PFSK-1 (cell line): ENCODE measurements at regions not wholly inside any gene's neighbourhood (a gene's known extent, or its start where the extent isn't known, plus 50 kb on each side); places are given as distances from the start of the nearest gene placed in this dataset.

Experiments
- FOXP2 ChIP-seq: optimal IDR thresholded peaks from 2 replicates; pipeline ENCODE3; 2011; ENCODE audit warnings: borderline replicate concordance, control low read depth, inconsistent platforms; ENCODE audit not compliant: insufficient read depth; ENCODE audit errors: extremely low read length, extremely low read depth
- POLR2AphosphoS5 ChIP-seq: IDR thresholded peaks from 2 replicates; pipeline ENCODE4 v1.6.1; 2012; ENCODE audit warnings: low read depth, mild to moderate bottlenecking, control low read depth, low read length, moderate library complexity
- REST ChIP-seq, 2 experiments: IDR thresholded peaks; 2 replicates each; pipeline versions ENCODE4 v1.6.1 to v1.8.0; 2011 to 2012; ENCODE audit warnings: low read depth in 2 of 2, low read length in 2 of 2, control low read depth in 1 of 2, inconsistent platforms in 1 of 2, mild to moderate bottlenecking in 1 of 2, moderate library complexity in 1 of 2; ENCODE audit not compliant: insufficient read depth in 1 of 2
- SIN3A ChIP-seq: IDR thresholded peaks from 2 replicates; pipeline ENCODE4 v1.6.1; 2012; ENCODE audit warnings: mild to moderate bottlenecking, low read length, moderate library complexity, borderline replicate concordance; ENCODE audit not compliant: insufficient read depth
- TAF1 ChIP-seq: IDR thresholded peaks from 2 replicates; pipeline ENCODE4 v1.6.1; 2012; ENCODE audit warnings: low read length, control low read depth, borderline replicate concordance; ENCODE audit not compliant: insufficient read depth

- TF ChIP-seq POLR2AphosphoS5 = no peak
- TF ChIP-seq REST (IDR thresholded peaks at IDR 0.05; ENCODE audit: insufficient read depth in 1 of 2, low read depth in 2 of 2, low read length in 2 of 2) = no peak
- TF ChIP-seq TAF1 = no peak
- no peak for TF ChIP-seq SIN3A
- no peak for TF ChIP-seq FOXP2
These were observed 680.6 kb upstream of the CPEB2 start for GRCh38 chr4:14321723-14322122.

GRCh38 chr4:14323191-14323590, 679.1 kb upstream of the CPEB2 start:
- TF ChIP-seq FOXP2 (no peak), TAF1 (no peak), SIN3A (no peak), POLR2AphosphoS5 (no peak), REST (IDR thresholded peaks at IDR 0.05; ENCODE audit: insufficient read depth in 1 of 2, low read depth in 2 of 2, low read length in 2 of 2) (no peak)

GRCh38 chr4:14329228-14329627, 673.1 kb upstream of the CPEB2 start:
- no peak for TF ChIP-seq POLR2AphosphoS5
- no peak for TF ChIP-seq FOXP2
- TF ChIP-seq TAF1 = no peak
- TF ChIP-seq REST (IDR thresholded peaks at IDR 0.05; ENCODE audit: insufficient read depth in 1 of 2, low read depth in 2 of 2, low read length in 2 of 2) = no peak
- no peak for TF ChIP-seq SIN3A

GRCh38 chr4:14333616-14334015, 668.7 kb upstream of the CPEB2 start:
- TF ChIP-seq FOXP2 (no peak), TAF1 (no peak), SIN3A (no peak), REST (IDR thresholded peaks at IDR 0.05; ENCODE audit: insufficient read depth in 1 of 2, low read depth in 2 of 2, low read length in 2 of 2) (no peak), POLR2AphosphoS5 (no peak)

- no peak for TF ChIP-seq POLR2AphosphoS5
- no peak for TF ChIP-seq FOXP2
- no peak for TF ChIP-seq TAF1
- no peak for TF ChIP-seq SIN3A
- no peak for TF ChIP-seq REST (IDR thresholded peaks at IDR 0.05; ENCODE audit: insufficient read depth in 1 of 2, low read depth in 2 of 2, low read length in 2 of 2)
These were observed 668.1 kb upstream of the CPEB2 start for GRCh38 chr4:14334166-14334565.
